ENCODE measurements at regions not wholly inside any gene's neighbourhood (a gene's known extent, or its start where the extent isn't known, plus 50 kb on each side); places are given as distances from the start of the nearest gene placed in this dataset.

- 35 to 39% methylated on average over 12 of the region's 12 CpGs for WGBS, 2 donors
- no peaks in the 10 kb centered on the region for H3K9me3 ChIP-seq
- H3K36me3 ChIP-seq (ENCODE audit: low read depth, missing control alignments): no peaks in the 10 kb centered on the region
- TF ChIP-seq, protein P1, sequence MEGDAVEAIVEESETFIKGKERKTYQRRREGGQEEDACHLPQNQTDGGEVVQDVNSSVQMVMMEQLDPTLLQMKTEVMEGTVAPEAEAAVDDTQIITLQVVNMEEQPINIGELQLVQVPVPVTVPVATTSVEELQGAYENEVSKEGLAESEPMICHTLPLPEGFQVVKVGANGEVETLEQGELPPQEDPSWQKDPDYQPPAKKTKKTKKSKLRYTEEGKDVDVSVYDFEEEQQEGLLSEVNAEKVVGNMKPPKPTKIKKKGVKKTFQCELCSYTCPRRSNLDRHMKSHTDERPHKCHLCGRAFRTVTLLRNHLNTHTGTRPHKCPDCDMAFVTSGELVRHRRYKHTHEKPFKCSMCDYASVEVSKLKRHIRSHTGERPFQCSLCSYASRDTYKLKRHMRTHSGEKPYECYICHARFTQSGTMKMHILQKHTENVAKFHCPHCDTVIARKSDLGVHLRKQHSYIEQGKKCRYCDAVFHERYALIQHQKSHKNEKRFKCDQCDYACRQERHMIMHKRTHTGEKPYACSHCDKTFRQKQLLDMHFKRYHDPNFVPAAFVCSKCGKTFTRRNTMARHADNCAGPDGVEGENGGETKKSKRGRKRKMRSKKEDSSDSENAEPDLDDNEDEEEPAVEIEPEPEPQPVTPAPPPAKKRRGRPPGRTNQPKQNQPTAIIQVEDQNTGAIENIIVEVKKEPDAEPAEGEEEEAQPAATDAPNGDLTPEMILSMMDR (IDR thresholded peaks at IDR 0.05): no peak
- no peak for TF ChIP-seq POLR2A (IDR thresholded peaks at IDR 0.05)
- no peaks in the 10 kb centered on the region for H3K4me1 ChIP-seq
- no peak overlapping the region for H3K27ac ChIP-seq
- no peak overlapping the region for H3K4me3 ChIP-seq
- intact Hi-C loops (cut with DNase I; ENCODE audit: low total_unique reads): no loop called here
- DNase-seq: no peak
- no peaks in the 10 kb centered on the region for H3K27me3 ChIP-seq
These were observed 137.7 kb upstream of the CRHR1 start for GRCh38 chr17:45646288-45646988.

- H3K27ac ChIP-seq: no peak overlapping the region
- H3K27me3 ChIP-seq: no peaks in the 10 kb centered on the region
- TF ChIP-seq, protein P1 (IDR thresholded peaks at IDR 0.05): no peak
- no peak for TF ChIP-seq POLR2A (IDR thresholded peaks at IDR 0.05)
- 75% methylated on average over 6 of the region's 6 CpGs for WGBS, 2 donors
- no peaks in the 10 kb centered on the region for H3K36me3 ChIP-seq (ENCODE audit: low read depth, missing control alignments)
- no peaks in the 10 kb centered on the region for H3K4me1 ChIP-seq
- intact Hi-C loops (cut with DNase I; ENCODE audit: low total_unique reads): no loop called here
- no peak for DNase-seq
- H3K9me3 ChIP-seq: no peaks in the 10 kb centered on the region
- H3K4me3 ChIP-seq: no peak overlapping the region
These were observed 135.5 kb upstream of the CRHR1 start for GRCh38 chr17:45648642-45649041.

- no peak for DNase-seq
- Histone ChIP-seq H3K27me3 (no peaks in the 10 kb centered on the region), H3K9me3 (no peaks in the 10 kb centered on the region), H3K4me3 (no peak overlapping the region), H3K27ac (no peak overlapping the region), H3K36me3 (ENCODE audit: low read depth, missing control alignments) (no peaks in the 10 kb centered on the region), H3K4me1 (no peaks in the 10 kb centered on the region)
- intact Hi-C loops (cut with DNase I; ENCODE audit: low total_unique reads): no loop called here
- WGBS, 2 donors: 77 to 85% methylated on average over 2 to 5 of the region's 5 CpGs
- TF ChIP-seq POLR2A (IDR thresholded peaks at IDR 0.05): no peak
- TF ChIP-seq, protein P1 (IDR thresholded peaks at IDR 0.05): no peak
These were observed 134.3 kb upstream of the CRHR1 start for GRCh38 chr17:45649796-45650195.

GRCh38 chr17:45650561-45650960, 133.6 kb upstream of the CRHR1 start:
- Histone ChIP-seq H3K4me3 (no peak overlapping the region), H3K36me3 (ENCODE audit: low read depth, missing control alignments) (no peaks in the 10 kb centered on the region), H3K9me3 (no peaks in the 10 kb centered on the region), H3K27ac (no peak overlapping the region), H3K4me1 (no peaks in the 10 kb centered on the region), H3K27me3 (no peaks in the 10 kb centered on the region)
- intact Hi-C loops (cut with DNase I; ENCODE audit: low total_unique reads): no loop called here
- WGBS, 2 donors: 71 to 82% methylated on average over 6 to 10 of the region's 10 CpGs
- DNase-seq: no peak
- no peak for TF ChIP-seq POLR2A (IDR thresholded peaks at IDR 0.05)
- TF ChIP-seq, protein P1 (IDR thresholded peaks at IDR 0.05): no peak

DNA sequence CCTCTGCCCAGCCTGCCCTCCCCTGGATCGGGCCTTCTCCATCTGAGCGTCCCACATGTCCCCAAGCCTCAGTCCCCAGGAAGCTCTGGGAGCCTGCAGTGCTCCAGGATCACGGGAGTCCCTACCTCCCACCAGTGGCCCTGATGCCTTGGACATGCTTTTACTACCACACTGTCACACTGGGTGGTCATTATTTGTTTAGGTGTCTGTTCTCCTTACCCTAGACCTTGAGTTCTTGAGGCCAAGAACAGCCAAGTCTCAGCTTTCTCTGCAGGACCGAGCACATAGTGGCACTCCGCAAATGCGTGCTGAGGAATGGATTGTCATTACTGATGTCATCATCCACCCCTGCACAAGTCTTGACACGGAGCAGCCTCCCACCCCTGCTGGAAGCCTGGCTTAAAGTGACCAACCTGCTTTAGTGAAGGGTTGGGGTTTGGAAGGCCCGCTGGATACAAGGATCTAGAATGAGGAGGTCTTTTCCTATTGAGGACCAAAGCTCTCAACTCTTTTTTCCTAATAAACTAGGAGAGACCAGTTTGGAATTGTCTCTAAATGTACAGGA, 132.9 kb upstream of the CRHR1 start:
- Histone ChIP-seq H3K27me3 (no peaks in the 10 kb centered on the region), H3K27ac (no peak overlapping the region), H3K9me3 (no peaks in the 10 kb centered on the region), H3K4me3 (no peak overlapping the region), H3K36me3 (ENCODE audit: low read depth, missing control alignments) (no peaks in the 10 kb centered on the region), H3K4me1 (no peaks in the 10 kb centered on the region)
- intact Hi-C loops (cut with DNase I; ENCODE audit: low total_unique reads): no loop called here
- DNase-seq: no peak
- 82 to 83% methylated on average over 7 to 8 of the region's 8 CpGs for WGBS, 2 donors
- TF ChIP-seq POLR2A (IDR thresholded peaks at IDR 0.05): no peak
- TF ChIP-seq, protein P1 (IDR thresholded peaks at IDR 0.05): no peak

All from testis (tissue), 2 donors.